ENCODE measurements at regions not wholly inside any gene's neighbourhood (a gene's known extent, or its start where the extent isn't known, plus 50 kb on each side); places are given as distances from the start of the nearest gene placed in this dataset.

DNA sequence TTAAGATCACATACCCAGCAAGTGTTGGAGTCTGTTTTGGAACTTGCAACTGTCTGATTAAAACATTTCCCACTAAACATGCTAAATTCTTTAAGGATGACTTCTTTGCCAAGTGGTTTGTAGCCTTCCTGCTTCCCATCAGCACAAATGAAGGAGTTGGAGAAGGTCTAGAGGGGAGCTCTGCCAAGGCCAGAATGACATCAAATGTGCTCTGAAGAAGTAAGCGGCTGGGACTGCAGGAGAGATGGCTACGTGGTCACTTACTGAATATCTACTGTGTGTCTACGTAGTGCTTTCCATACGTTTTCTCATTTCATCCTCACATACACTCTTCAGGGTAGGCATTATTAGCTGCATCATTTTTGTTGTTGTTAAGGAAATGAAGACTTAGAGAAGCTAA is 135.7 kb upstream of the NLRP1 start:
- no peak overlapping the region for H3K4me3 ChIP-seq
- DNase-seq (ENCODE audit: extremely low spot score in 2 of 2) = no peak
- H3K27me3 ChIP-seq = no peaks in the 10 kb centered on the region
- TF ChIP-seq, protein P1, sequence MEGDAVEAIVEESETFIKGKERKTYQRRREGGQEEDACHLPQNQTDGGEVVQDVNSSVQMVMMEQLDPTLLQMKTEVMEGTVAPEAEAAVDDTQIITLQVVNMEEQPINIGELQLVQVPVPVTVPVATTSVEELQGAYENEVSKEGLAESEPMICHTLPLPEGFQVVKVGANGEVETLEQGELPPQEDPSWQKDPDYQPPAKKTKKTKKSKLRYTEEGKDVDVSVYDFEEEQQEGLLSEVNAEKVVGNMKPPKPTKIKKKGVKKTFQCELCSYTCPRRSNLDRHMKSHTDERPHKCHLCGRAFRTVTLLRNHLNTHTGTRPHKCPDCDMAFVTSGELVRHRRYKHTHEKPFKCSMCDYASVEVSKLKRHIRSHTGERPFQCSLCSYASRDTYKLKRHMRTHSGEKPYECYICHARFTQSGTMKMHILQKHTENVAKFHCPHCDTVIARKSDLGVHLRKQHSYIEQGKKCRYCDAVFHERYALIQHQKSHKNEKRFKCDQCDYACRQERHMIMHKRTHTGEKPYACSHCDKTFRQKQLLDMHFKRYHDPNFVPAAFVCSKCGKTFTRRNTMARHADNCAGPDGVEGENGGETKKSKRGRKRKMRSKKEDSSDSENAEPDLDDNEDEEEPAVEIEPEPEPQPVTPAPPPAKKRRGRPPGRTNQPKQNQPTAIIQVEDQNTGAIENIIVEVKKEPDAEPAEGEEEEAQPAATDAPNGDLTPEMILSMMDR (IDR thresholded peaks at IDR 0.05) = no peak
- TF ChIP-seq POLR2A (IDR thresholded peaks at IDR 0.05) (no peak), POLR2AphosphoS5 (IDR thresholded peaks at IDR 0.05; ENCODE audit: insufficient read depth in 1 of 2, low read depth in 1 of 2) (no peak)
- no peaks in the 10 kb centered on the region for H3K9me3 ChIP-seq
- H3K4me1 ChIP-seq = no peaks in the 10 kb centered on the region
- intact Hi-C loops (cut with DNase I) = no loop called here
- no peaks in the 10 kb centered on the region for H3K36me3 ChIP-seq
- H3K27ac ChIP-seq = no peak overlapping the region

DNA sequence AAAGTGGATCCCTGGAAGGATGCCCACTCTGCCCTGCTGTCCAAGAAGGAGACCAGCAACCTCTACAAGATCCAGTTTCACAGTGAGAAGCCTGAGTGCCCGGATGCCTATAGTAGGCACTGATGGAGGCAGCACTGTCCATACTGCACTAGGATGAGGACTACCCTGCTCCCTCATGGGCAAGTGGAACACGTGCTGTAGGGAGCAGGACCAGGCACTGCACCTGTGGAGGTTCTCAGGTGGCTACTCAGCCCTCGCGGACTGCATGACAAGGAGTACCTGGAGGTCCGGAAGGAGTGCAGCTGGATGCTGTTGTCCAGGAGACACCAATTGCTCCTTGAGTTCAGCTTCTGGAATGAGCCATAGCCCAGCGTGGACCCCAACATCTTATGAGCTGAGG is 146.1 kb upstream of the NLRP1 start:
- no peak overlapping the region for H3K4me3 ChIP-seq
- no peak overlapping the region for H3K27ac ChIP-seq
- intact Hi-C loops (cut with DNase I) = no loop called here
- H3K36me3 ChIP-seq = no peaks in the 10 kb centered on the region
- no peaks in the 10 kb centered on the region for H3K4me1 ChIP-seq
- no peaks in the 10 kb centered on the region for H3K27me3 ChIP-seq
- DNase-seq (ENCODE audit: extremely low spot score in 2 of 2) = no peak
- TF ChIP-seq POLR2AphosphoS5 (IDR thresholded peaks at IDR 0.05; ENCODE audit: insufficient read depth in 1 of 2, low read depth in 1 of 2) (no peak), POLR2A (IDR thresholded peaks at IDR 0.05) (no peak)
- TF ChIP-seq, protein P1 (IDR thresholded peaks at IDR 0.05) = no peak
- no peaks in the 10 kb centered on the region for H3K9me3 ChIP-seq

DNA sequence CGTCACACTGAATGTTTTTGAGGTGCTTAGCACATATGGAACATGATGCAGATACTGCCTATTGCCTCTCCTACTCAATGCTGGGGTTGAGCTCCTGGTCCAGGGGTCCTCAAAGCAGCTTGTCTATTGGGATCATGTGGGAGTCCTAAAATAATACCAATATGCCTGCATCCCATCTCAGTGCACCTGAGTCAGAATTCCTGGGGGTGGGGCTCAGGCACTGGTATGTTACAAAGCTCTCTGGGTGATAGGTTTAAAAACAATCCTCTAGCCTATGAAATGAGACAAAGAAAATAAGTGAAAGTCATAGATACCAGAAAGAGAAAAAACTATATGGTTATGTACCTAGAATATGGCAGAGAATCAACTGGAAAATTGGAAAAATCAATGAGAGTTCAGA is 156.6 kb upstream of the NLRP1 start:
- no peak for TF ChIP-seq POLR2AphosphoS5 (IDR thresholded peaks at IDR 0.05; ENCODE audit: insufficient read depth in 1 of 2, low read depth in 1 of 2)
- Histone ChIP-seq H3K4me3 (no peak overlapping the region), H3K27ac (no peak overlapping the region), H3K36me3 (no peaks in the 10 kb centered on the region), H3K9me3 (no peaks in the 10 kb centered on the region), H3K4me1 (no peaks in the 10 kb centered on the region), H3K27me3 (no peaks in the 10 kb centered on the region)
- DNase-seq (ENCODE audit: extremely low spot score in 2 of 2) = no peak
- intact Hi-C loops (cut with DNase I) = no loop called here

DNA sequence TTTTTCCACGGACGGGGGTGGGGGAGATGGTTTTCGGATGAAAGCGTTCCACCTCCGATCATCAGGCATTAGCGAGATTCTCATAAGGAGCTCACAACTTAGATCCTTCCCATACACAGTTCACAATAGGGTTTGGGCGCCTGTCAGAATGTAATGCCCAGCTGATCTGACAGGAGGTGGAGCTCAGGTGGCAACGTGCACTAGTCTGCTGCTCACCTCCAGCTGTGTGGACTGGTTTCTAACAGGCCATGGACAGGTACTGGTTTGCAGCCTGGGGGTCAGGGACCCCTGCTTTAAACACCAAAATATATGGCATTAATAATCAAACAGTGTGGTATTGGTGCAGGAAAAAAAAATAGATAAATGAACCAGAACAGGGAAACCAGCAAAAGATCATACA is 157.5 kb upstream of the NLRP1 start:
- H3K27me3 ChIP-seq = no peaks in the 10 kb centered on the region
- no peak overlapping the region for H3K4me3 ChIP-seq
- intact Hi-C loops (cut with DNase I) = no loop called here
- H3K27ac ChIP-seq = no peak overlapping the region
- TF ChIP-seq POLR2A (IDR thresholded peaks at IDR 0.05) = no peak
- TF ChIP-seq POLR2AphosphoS5 (IDR thresholded peaks at IDR 0.05; ENCODE audit: insufficient read depth in 1 of 2, low read depth in 1 of 2) = no peak
- TF ChIP-seq, protein P1 (IDR thresholded peaks at IDR 0.05) = no peak
- DNase-seq (ENCODE audit: extremely low spot score in 2 of 2) = peak in 1 of 2 donors; percentile 72
- H3K9me3 ChIP-seq = no peaks in the 10 kb centered on the region
- H3K4me1 ChIP-seq = no peaks in the 10 kb centered on the region
- no peaks in the 10 kb centered on the region for H3K36me3 ChIP-seq

DNA sequence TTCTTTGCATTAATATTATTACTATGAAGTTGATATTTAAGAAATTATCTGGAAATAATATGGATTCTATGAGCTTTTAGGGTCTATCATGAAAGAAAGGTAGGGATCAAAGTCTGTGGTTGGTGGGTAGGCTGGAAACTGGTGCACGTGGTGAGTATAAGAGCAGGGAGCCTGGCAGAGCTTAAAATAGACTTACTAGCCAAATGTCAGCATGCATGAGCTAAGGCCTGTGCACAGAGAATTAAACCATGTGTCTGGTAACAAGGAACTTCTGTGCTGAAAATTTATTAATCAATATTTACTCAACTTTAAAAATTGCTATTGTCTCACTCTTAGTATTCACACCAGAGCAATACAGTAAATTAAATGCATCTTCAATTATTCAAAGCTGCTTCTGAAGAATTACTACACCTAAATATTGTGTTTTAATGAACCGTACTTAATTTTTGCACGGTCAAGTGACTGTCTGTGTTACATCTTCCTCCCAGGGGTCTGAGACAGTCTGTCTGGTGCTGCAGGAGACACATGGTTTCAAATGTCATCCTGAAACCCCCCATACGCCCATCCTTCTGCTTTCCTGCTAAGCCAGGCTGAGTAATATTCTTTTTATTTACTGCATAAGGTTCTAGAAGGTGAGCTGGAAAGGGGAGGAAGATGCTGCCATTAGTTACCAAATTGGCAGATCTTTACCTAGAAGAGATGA is 161.0 kb upstream of the NLRP1 start:
- Histone ChIP-seq H3K27ac (no peak overlapping the region), H3K27me3 (no peaks in the 10 kb centered on the region), H3K4me3 (no peak overlapping the region), H3K9me3 (no peaks in the 10 kb centered on the region), H3K36me3 (no peaks in the 10 kb centered on the region), H3K4me1 (no peaks in the 10 kb centered on the region)
- DNase-seq (ENCODE audit: extremely low spot score in 2 of 2) = no peak
- intact Hi-C loops (cut with DNase I) = no loop called here
- TF ChIP-seq, protein P1 (IDR thresholded peaks at IDR 0.05) = no peak
- TF ChIP-seq POLR2A (IDR thresholded peaks at IDR 0.05) (no peak), POLR2AphosphoS5 (IDR thresholded peaks at IDR 0.05; ENCODE audit: insufficient read depth in 1 of 2, low read depth in 1 of 2) (no peak)
